CD4-positive, alpha-beta T cell treated with Interleukin-2 at 100 ng/mL for 4 hours (primary cell): ENCODE measurements at regions not wholly inside any gene's neighbourhood (a gene's known extent, or its start where the extent isn't known, plus 50 kb on each side); places are given as distances from the start of the nearest gene placed in this dataset.

Experiments used
- DNase-seq: peaks from one replicate; pipeline ENCODE4 v3.0.0-alpha.2; 2020; ENCODE audit warnings: low spot score

- no peak for DNase-seq
These were observed 171.9 kb upstream of the NR5A2 start for GRCh38 chr1:199855580-199855979.

GRCh38 chr1:199856216-199856780 is 171.2 kb upstream of the NR5A2 start:
- no peak for DNase-seq

DNA sequence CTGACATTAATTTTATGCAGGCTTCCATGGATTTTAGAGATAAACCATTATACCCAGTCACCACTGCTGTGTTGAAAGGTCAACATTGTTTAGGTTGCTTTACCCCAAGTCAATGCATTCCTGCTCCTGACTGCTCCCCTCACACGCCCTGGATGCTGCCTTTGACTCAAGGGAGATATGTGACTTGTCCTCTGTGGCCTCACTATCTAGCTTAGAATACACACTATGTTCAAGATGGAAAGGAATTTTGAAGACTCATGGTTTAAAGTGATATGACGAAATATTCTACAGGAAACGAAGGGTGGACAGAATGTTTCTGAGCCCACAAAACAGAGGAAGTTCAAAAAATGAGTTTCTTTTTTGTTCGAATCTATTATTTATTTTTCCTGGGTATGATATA is 170.4 kb upstream of the NR5A2 start:
- DNase-seq, result no peak

- no peak for DNase-seq
These were observed 170.0 kb upstream of the NR5A2 start for GRCh38 chr1:199857516-199857915.

DNA sequence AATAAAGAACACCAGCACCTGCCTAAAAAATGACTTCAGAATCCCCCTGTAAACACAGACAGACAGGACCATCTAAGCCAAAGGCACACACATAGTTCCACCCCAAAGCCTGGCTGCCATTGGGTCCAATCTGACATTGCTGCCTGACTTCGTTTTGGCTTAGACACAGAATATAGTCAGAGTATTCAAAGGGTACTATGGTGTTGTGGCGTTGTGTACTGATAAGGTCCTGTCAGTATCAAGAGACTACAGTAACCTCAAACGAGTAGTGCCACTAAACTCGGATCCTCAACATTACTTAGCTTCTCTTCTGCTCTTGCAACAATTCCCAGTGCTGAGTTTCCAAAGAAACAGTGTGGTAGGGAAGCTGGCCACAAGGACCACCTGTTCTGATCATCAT is 169.3 kb upstream of the NR5A2 start:
- no peak for DNase-seq

GRCh38 chr1:199858856-199859255 is 168.7 kb upstream of the NR5A2 start:
- DNase-seq, result no peak

GRCh38 chr1:199859491-199859933 is 168.0 kb upstream of the NR5A2 start:
- DNase-seq, result peak; percentile 0

GRCh38 chr1:199861020-199861795 is 166.3 kb upstream of the NR5A2 start:
- no peak for DNase-seq

DNA sequence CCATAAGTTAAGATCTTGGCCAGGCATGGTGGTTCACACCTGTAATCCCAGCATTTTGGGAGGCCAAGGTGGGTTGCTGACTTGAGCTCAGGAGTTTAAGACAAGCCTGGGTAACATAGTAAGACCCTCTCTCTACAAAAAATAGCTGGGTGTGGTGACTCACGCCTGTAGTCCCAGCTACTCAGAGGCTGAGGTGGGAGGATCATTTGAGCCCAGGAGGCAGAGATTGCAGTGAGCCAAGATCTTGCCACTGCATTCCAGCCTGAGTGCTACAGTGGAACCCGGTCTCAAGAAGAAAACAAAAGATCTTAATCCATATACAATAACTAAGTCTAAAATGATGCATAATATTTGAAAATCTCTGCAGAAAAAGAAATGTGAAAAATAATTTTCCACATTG is 165.5 kb upstream of the NR5A2 start:
- no peak for DNase-seq

DNA sequence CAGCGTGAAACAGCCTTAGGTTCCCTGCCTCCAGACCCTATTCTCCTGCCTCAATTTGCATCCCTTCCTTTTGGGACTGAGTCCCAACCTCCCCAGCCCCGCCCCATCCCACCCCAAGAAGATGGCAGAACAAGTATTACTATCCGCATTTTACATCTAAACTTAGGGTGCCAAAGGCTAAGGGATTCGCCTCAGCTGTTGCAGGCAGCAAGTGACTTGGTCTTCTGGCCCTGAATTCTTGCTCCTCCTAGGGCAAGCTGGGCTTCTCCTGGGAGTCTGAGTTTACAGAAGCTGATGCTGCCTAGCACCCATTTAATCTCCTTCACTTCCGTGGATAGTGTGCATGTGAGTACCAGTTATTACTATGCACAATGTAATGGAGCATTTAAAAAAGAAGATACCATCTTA is 161.3 kb upstream of the NR5A2 start:
- DNase-seq, result no peak

GRCh38 chr1:199867601-199868000 is 159.9 kb upstream of the NR5A2 start:
- no peak for DNase-seq

GRCh38 chr1:199868777-199869176 is 158.7 kb upstream of the NR5A2 start:
- no peak for DNase-seq

GRCh38 chr1:199875337-199875736 is 152.2 kb upstream of the NR5A2 start:
- DNase-seq, result no peak

- no peak for DNase-seq
These were observed 151.7 kb upstream of the NR5A2 start for GRCh38 chr1:199875856-199876255.

GRCh38 chr1:199877526-199878384 is 149.8 kb upstream of the NR5A2 start:
- DNase-seq, result no peak

GRCh38 chr1:199878823-199879222 is 148.7 kb upstream of the NR5A2 start:
- no peak for DNase-seq

DNA sequence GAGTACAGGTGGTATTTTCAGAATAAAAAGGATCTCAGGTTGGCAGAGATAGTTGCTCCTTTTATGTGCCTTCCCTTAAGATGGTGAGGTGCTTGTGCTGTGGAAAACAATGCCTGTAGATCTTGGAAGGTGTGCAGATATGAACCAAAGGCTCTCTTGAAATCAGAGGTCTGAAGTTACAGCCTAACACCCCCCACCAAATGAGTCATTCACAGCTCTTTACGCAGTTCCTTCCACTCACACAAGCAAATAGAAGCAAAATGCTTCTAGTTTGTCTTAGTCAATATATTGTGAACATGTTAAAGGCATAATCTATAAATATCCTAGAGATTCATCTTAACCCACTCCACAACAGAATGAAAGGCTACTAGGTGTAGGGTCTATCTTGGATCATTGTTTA is 128.9 kb upstream of the NR5A2 start:
- DNase-seq, result no peak

- no peak for DNase-seq
These were observed 126.2 kb upstream of the NR5A2 start for GRCh38 chr1:199901341-199901740.

DNA sequence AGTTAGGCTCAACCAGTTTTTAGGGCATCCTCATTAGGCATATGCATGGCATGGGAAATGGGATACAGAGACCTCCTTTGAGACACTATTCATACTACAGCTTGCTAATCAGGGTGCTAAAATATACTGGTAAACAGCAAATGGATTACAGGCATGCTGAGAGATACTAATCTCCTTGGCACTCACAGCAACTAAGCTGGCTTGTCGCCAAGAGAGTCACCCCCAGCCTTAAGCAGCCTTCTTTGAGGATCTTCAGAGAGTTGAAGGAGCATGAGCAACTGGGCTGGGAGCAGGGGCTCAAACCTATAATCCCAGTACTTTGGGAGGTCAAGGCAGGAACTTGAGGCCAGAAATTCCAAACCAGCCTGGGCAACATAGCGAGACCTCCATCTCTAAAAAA is 120.1 kb upstream of the NR5A2 start:
- no peak for DNase-seq

DNA sequence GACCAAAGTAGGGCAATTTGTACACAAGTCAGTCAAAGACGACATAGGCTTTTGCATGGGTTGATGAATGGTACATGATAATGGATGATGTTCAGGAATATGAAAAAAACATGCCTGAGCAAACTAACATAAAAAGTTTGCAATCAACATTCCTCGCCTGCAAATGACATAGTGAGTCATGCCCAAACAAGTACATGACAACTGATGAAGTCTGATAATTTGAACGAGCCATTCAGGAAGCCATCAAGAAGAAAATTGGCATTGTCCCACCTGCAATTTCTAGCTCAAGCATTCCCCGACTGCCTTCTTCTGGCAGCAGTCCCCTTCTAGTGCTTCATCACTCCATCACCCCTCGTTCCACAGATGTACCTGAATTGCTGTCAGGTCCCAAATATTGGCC is 118.4 kb upstream of the NR5A2 start:
- DNase-seq, result no peak

- DNase-seq, result no peak
These were observed 114.2 kb upstream of the NR5A2 start for GRCh38 chr1:199913318-199913717.

DNA sequence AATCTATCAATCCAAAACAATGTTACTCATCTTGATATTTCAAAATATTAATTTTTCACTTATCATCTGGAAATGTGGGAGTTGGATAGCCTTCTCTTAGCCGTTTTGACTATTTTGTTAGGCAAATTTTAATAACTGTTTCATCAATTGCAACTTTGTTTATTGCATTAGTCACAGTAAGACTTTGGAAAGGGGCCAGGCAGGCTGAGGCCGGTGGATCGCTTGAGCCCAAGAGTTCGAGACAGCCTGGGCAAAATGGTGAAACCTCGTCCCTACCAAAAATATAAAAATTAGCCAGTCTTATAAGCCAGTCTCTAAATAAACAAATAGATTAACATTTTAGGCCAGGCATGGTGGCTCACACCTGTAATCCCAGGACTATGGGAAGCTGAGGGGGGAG is 113.0 kb upstream of the NR5A2 start:
- DNase-seq, result no peak

DNA sequence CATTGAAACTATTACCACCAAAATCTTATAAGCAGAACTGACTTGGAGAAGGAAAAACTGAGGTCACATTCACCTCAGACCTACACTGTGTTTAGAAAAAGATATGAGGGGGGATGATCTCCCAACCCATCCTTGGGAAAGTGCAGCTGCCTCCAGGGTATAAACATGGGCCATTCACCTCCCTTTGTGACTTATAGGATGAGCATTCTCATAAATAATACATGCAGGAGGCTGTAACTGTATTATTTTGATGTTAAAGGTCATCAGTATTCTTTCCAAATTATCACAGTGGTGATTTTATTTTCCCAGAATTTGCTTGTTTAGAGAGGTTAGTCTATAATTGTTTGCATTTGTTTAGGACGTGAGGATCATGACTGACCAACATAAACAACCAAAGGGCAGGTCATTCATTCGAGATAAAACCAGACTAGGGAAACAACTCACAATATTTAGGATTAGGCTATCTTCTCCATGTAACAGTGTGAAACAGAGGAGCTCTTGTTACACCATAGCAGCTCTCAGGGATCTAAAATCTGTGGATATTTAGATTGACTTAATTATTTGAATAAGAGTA is 109.2 kb upstream of the NR5A2 start:
- DNase-seq, result no peak
